ENCODE measurements at regions not wholly inside any gene's neighbourhood (a gene's known extent, or its start where the extent isn't known, plus 50 kb on each side); places are given as distances from the start of the nearest gene placed in this dataset.
A peak's percentile ranks its signal among the peaks of the same experiment; 100 is the strongest.

GRCh38 chr20:48433178-48433577 lies 394.6 kb downstream of the PREX1 start:
- Histone ChIP-seq H3K4me3 (ENCODE audit: low read depth, low read length) (no peak overlapping the region), H3K4me1 (peaks cover 5% of the 10 kb centered on the region; the same call in 1 of the 2 replicates), H3K36me3 (ENCODE audit: control insufficient read depth, insufficient read depth, low read length) (no peaks in the 10 kb centered on the region), H3K9me3 (peaks cover 4% of the 10 kb centered on the region; the same call in 1 of the 2 replicates), H3K27me3 (replicated peaks; ENCODE audit: control insufficient read depth, insufficient read depth, low read length) (no peaks in the 10 kb centered on the region)
- Mint-ChIP-seq H3K4me3 (ENCODE audit: unreplicated experiment) (no peak overlapping the region), H3K27me3 (ENCODE audit: insufficient read depth, unreplicated experiment) (no peaks in the 10 kb centered on the region), H3K27ac (ENCODE audit: unreplicated experiment) (no peak overlapping the region), H3K4me1 (ENCODE audit: low read depth, unreplicated experiment) (no peaks in the 10 kb centered on the region), H3K9me3 (ENCODE audit: unreplicated experiment) (peaks cover 5% of the 10 kb centered on the region), H3K36me3 (ENCODE audit: insufficient read depth, unreplicated experiment) (no peaks in the 10 kb centered on the region)
- no peak for DNase-seq
- no TSS peak for BruUV-seq (replicated peaks)
- CTCF ChIA-PET, result interaction anchor here (0.7 kb wide), 1 partner anchor 187 kb away, joined by 3 read pairs; no protein-coding TSS in a partner anchor
- intact Hi-C loops (cut with micrococcal nuclease; ENCODE audit: unreplicated experiment), result no loop called here
- TF ChIP-seq, protein P1, sequence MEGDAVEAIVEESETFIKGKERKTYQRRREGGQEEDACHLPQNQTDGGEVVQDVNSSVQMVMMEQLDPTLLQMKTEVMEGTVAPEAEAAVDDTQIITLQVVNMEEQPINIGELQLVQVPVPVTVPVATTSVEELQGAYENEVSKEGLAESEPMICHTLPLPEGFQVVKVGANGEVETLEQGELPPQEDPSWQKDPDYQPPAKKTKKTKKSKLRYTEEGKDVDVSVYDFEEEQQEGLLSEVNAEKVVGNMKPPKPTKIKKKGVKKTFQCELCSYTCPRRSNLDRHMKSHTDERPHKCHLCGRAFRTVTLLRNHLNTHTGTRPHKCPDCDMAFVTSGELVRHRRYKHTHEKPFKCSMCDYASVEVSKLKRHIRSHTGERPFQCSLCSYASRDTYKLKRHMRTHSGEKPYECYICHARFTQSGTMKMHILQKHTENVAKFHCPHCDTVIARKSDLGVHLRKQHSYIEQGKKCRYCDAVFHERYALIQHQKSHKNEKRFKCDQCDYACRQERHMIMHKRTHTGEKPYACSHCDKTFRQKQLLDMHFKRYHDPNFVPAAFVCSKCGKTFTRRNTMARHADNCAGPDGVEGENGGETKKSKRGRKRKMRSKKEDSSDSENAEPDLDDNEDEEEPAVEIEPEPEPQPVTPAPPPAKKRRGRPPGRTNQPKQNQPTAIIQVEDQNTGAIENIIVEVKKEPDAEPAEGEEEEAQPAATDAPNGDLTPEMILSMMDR (IDR thresholded peaks at IDR 0.05; ENCODE audit: insufficient read depth in 1 of 2, low read depth in 1 of 2, low read length in 1 of 2, severe bottlenecking in 1 of 2, unreplicated experiment in 1 of 2), result no peak
- POLR2A ChIA-PET, result no interaction called here

DNA sequence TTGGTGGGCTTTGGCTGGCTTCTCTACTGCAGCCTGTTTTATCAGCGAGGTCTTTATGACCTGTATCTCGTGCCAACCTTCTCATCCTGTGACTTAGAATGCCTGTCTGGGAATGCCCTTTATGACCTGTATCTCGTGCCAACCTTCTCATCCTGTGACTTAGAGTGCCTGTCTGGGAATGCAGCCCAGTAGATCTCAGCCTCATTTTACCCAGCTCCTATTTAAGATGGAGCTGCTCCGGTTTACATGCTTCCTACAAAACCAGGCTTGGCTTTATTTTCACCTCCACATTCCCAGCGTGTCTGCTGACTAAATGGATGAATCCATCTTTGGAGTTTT lies 395.3 kb downstream of the PREX1 start:
- H3K27me3 ChIP-seq (replicated peaks; ENCODE audit: control insufficient read depth, insufficient read depth, low read length), result no peaks in the 10 kb centered on the region
- DNase-seq, result peak in 1 of 2 experiments; percentile 17
- ChIA-PET POLR2A (no interaction called here), CTCF (no interaction called here)
- Mint-ChIP-seq H3K27ac (ENCODE audit: unreplicated experiment) (no peak overlapping the region), H3K9me3 (ENCODE audit: unreplicated experiment) (no peaks in the 10 kb centered on the region), H3K4me3 (ENCODE audit: unreplicated experiment) (no peak overlapping the region), H3K36me3 (ENCODE audit: insufficient read depth, unreplicated experiment) (no peaks in the 10 kb centered on the region), H3K27me3 (ENCODE audit: insufficient read depth, unreplicated experiment) (no peaks in the 10 kb centered on the region), H3K4me1 (ENCODE audit: low read depth, unreplicated experiment) (no peaks in the 10 kb centered on the region)
- TF ChIP-seq, protein P1 (IDR thresholded peaks at IDR 0.05; ENCODE audit: insufficient read depth in 1 of 2, low read depth in 1 of 2, low read length in 1 of 2, severe bottlenecking in 1 of 2, unreplicated experiment in 1 of 2), result no peak
- no peaks in the 10 kb centered on the region for H3K9me3 ChIP-seq
- no peaks in the 10 kb centered on the region for H3K36me3 ChIP-seq (ENCODE audit: control insufficient read depth, insufficient read depth, low read length)
- no peak overlapping the region for H3K4me3 ChIP-seq (ENCODE audit: low read depth, low read length)
- intact Hi-C loops (cut with micrococcal nuclease; ENCODE audit: unreplicated experiment), result no loop called here
- H3K4me1 ChIP-seq, result peaks cover 5% of the 10 kb centered on the region; the same call in 1 of the 2 replicates
- no TSS peak for BruUV-seq (replicated peaks)

DNA sequence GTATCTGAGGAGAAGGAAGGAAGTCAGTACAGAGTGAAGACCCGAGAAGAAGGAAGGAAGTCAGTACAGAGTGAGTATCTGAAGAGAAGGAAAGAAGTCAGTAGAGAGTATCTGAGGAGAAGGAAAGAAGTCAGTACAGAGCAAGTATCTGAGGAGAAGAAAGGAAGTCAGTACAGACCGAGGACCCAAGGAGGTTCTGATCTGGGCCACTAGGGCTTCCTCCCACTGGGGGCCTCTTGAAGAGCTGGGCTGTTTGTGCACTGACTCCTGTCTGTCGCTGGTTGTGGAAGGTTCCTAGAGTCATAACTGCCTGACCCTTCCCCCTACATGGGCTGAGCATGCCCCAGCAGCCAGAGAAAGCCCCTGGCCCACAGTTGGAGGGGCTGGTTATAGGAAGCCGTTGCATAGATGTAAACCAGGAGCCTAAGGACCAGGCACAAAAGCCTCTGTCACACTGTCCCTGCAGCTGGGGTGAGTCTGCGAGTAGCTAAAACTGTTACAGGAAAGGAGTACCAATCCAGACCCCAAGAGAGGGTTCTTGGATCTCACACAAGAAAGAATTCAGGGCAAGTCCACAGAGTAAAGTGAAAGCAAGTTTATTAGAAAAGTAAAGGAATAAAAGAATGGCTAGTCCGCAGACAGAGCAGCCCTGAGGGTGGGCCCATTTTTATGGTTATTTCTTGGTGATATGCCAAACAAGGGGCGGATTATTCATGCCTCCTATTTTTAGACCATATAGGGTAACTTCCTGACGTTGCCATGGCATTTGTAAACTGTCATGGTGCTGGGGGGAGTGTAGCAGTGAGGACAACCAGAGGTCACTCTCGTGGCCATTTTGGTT lies 395.9 kb downstream of the PREX1 start:
- Histone ChIP-seq H3K36me3 (ENCODE audit: control insufficient read depth, insufficient read depth, low read length) (no peaks in the 10 kb centered on the region), H3K9me3 (no peaks in the 10 kb centered on the region), H3K27me3 (replicated peaks; ENCODE audit: control insufficient read depth, insufficient read depth, low read length) (no peaks in the 10 kb centered on the region), H3K4me1 (peaks cover 5% of the 10 kb centered on the region; the same call in 1 of the 2 replicates), H3K4me3 (ENCODE audit: low read depth, low read length) (no peak overlapping the region)
- no TSS peak for BruUV-seq (replicated peaks)
- CTCF ChIA-PET, result no interaction called here
- Mint-ChIP-seq H3K4me1 (ENCODE audit: low read depth, unreplicated experiment) (no peaks in the 10 kb centered on the region), H3K36me3 (ENCODE audit: insufficient read depth, unreplicated experiment) (no peaks in the 10 kb centered on the region), H3K4me3 (ENCODE audit: unreplicated experiment) (no peak overlapping the region), H3K9me3 (ENCODE audit: unreplicated experiment) (no peaks in the 10 kb centered on the region), H3K27me3 (ENCODE audit: insufficient read depth, unreplicated experiment) (no peaks in the 10 kb centered on the region), H3K27ac (ENCODE audit: unreplicated experiment) (no peak overlapping the region)
- POLR2A ChIA-PET, result no interaction called here
- TF ChIP-seq, protein P1 (IDR thresholded peaks at IDR 0.05; ENCODE audit: insufficient read depth in 1 of 2, low read depth in 1 of 2, low read length in 1 of 2, severe bottlenecking in 1 of 2, unreplicated experiment in 1 of 2), result no peak
- peak in 1 of 2 experiments; percentile 23 for DNase-seq
- intact Hi-C loops (cut with micrococcal nuclease; ENCODE audit: unreplicated experiment), result no loop called here

All from Caco-2 (cell line).